HG02981 (cell line): ENCODE measurements at regions not wholly inside any gene's neighbourhood (a gene's known extent, or its start where the extent isn't known, plus 50 kb on each side); places are given as distances from the start of the nearest gene placed in this dataset.

Experiments used
- ATAC-seq: cut with Tn5 transposase; IDR thresholded peaks from one replicate; pipeline ENCODE4 v1.9.1; 2021; ENCODE audit warnings: mild to moderate bottlenecking, moderate library complexity; ENCODE audit not compliant: unreplicated experiment

- no peak for ATAC-seq
Measured at GRCh38 chr7:12741951-12742575, 54.6 kb downstream of the ARL4A start.

GRCh38 chr7:12746211-12746610 is 58.8 kb downstream of the ARL4A start:
- ATAC-seq: no peak

GRCh38 chr7:12747687-12748306 is 60.4 kb downstream of the ARL4A start:
- ATAC-seq: no peak

GRCh38 chr7:12749069-12749468 is 61.6 kb downstream of the ARL4A start:
- ATAC-seq: no peak

GRCh38 chr7:12749746-12750145 is 62.3 kb downstream of the ARL4A start:
- ATAC-seq: no peak

DNA sequence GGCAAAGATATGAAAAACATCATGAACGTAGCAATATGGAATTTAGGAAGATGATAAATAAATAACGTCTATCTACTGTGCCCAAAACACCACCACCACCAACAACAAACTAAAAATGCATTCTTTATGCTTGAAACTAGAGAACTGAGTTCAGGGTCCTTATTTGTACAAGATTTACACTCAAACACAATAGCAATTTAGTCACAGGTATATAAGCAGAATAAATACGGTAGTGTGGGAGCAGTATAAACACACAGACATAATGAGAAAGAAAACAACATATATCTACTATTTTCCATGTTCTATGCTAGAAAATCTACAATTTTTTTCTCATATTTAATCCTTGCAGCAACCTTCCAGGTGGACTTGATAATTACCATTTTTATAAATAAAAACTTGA is 64.3 kb downstream of the ARL4A start:
- no peak for ATAC-seq

- no peak for ATAC-seq
Measured at GRCh38 chr7:12754179-12754578, 66.7 kb downstream of the ARL4A start.

GRCh38 chr7:12756821-12757220 is 69.4 kb downstream of the ARL4A start:
- ATAC-seq: no peak

DNA sequence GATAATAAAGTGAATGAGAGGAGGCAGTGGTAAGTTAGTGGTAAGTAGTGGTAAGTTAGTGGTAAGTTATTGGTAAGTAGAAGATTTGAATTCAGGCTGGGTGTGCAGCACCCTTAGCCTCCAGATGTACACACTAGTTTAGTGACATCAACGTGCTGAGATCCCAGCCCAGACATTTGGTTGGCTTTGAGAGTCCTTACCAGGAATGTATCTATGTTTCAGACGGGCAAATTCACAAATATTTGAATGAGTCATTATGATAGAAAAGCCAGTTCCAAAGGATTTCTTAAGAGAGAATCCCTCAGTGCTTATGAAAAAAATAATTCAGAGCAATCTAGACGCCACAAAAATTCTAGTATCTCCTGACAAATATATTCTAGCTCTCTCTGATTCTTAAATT is 70.0 kb downstream of the ARL4A start:
- no peak for ATAC-seq

GRCh38 chr7:12759151-12759550 is 71.7 kb downstream of the ARL4A start:
- no peak for ATAC-seq

DNA sequence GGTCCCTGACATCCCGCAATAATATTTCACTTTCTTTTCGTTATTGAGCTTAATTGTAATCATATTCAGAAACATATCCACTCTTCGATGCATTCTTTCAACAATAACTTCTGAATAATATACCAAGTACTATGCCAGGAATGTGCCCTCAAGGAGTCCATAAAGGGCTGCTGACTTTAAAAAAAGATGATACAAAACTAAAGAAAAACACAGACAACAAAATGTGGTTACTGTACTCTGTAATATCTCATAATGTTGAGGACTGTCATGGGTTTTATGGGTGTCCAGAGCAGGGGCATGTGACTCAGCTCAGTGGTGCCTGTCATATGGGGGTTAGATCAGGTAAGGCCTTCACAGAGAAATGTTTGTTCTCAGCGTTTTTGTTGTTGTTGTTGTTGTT is 73.7 kb downstream of the ARL4A start:
- ATAC-seq: no peak

DNA sequence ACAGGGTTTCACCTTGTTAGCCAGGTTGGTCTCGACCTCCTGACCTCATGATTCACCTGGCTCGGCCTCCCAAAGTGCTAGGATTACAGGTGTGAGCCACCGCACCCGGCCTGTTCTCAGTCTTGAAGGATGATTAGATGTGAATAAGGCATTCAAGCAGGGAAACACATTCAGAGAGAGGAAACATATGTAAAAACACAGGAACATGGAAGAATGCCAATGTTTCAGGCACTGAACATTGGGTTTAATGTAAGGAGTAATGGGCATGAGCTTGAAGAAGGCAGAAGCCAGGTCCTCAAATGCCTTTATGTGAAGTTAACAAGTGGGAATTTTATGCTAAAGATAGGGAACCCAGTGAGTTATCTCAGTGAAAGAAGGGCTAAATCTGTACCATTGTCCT is 74.3 kb downstream of the ARL4A start:
- no peak for ATAC-seq

DNA sequence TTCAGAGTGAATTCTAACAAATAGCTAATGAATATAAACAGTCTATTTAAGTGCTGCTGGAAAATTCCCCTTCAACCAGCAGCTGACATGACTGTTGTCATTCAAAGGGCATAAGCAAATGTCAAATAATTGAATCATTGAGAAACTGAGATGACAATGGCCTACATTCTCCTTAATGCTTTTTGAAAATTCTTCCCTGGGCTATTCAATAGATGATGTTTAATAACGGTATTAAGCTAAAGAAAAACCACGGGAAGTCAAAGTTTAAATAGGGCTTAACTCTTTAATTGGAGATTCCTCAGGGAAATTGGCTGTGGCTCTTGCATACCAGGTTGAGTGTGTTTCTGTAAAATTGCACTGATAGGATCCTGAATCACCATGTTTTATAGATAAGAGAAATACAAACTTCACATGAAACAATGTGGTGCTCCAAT is 77.0 kb downstream of the ARL4A start:
- ATAC-seq: no peak

GRCh38 chr7:12765431-12766100 is 78.1 kb downstream of the ARL4A start:
- ATAC-seq: no peak

DNA sequence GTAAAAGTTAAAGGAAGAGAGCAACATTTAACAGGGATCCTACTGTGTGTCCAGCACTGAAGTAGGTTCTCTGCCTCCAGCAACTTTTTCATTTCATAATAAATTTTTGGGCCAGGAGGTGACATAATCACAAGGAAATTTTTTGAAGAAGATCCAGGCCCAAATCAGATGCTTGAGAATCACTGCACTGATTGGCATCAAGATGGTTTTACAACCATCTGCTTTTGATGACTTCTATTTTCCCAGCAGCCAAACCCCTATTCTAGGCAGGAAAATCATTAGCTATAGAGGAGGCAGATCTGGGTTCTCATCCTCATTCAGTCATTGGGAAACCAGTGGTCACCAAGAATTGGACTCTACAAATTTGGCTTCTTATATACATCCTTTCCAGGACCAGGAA is 79.0 kb downstream of the ARL4A start:
- no peak for ATAC-seq

DNA sequence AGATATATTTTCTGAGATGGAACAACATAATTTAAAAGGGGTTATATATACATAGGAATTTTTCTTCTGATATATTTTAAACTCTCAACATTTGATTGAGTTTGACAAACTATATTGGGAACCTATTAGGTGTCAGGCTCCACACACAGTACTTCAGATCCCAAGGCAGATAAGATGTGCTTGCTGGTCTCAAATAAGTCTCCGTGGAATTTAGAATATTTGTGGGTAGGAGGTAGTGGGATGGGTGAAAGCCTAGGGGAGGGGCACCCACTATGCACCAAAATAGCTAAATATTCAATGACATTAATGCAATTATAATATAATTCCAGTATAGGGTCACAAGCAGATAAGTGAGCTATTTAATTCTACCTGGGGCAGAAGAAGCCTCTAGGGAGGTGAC is 81.5 kb downstream of the ARL4A start:
- ATAC-seq: no peak

- no peak for ATAC-seq
Measured at GRCh38 chr7:12769444-12769843, 82.0 kb downstream of the ARL4A start.

DNA sequence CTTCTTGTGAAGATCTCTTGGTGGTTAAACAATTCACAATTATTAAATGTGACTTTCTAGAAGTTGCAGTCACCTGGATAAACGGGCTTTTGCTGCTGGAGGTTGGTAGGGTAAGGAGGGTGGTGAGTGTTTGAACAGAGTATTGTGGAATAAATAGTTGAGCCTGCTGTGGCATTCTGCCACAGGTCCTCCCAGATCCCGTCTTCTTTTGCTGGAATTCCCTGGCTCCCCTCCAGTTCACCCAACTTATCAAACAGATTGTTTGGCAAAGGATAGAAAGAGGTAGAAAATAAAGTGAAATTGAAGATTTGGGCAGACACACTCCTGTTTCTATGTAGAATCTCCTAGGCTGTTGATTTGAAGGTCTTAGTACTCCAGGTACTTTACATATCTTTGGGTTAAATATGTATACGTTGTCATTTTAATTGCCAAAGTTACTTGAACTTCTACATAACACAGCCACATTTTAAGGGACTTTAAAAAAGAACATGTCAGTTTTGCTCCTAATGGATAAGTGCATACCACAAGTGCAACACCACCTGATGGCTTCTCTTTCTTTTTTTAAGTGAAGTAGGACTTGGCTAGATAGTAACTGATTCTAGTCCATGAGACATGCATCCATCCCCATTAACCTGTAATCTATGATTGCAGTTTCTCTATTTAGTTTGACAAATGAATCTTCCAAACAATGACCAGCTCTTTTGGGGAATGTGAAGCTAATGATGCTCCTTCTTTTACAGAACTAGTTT is 83.0 kb downstream of the ARL4A start:
- no peak for ATAC-seq

GRCh38 chr7:12771378-12771877 is 84.0 kb downstream of the ARL4A start:
- ATAC-seq: no peak

GRCh38 chr7:12772768-12773167 is 85.3 kb downstream of the ARL4A start:
- ATAC-seq: no peak

GRCh38 chr7:12777257-12777656 is 89.8 kb downstream of the ARL4A start:
- no peak for ATAC-seq

DNA sequence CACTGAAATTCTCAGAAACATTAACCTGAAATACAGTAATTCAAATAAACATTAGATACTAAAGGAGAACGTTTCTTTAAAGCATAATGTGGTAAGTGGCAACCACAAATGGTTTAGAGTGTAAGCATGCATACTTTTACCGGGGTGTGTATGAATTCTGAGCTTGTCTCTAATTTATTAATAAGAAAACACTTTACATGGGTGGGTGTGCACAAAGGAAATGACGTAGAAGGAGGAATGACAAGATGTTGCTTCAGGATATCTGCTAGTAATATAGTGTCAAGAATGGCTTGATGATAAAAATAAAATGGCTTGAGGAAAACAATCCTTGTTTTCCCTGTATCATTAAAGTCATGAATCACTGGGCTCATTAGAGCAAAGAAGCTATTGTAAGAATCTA is 92.5 kb downstream of the ARL4A start:
- no peak for ATAC-seq
